HG03457 (cell line): ENCODE measurements at regions not wholly inside any gene's neighbourhood (a gene's known extent, or its start where the extent isn't known, plus 50 kb on each side); places are given as distances from the start of the nearest gene placed in this dataset.
"Not testable (repeated sequence)": the region's sequence is repeated elsewhere in the genome, so short reads cannot be mapped to it uniquely, and the experiment has no call there.

Source experiments
- ATAC-seq: cut with Tn5 transposase; IDR thresholded peaks from one replicate; pipeline ENCODE4 v1.9.1; 2021; ENCODE audit warnings: moderate number of reproducible peaks; ENCODE audit not compliant: unreplicated experiment

- ATAC-seq: no peak
These were observed 196.3 kb downstream of the DCDC2C start for GRCh38 chr2:3899536-3900155.

GRCh38 chr2:3902131-3902530, 198.8 kb downstream of the DCDC2C start:
- ATAC-seq: no peak

- no peak for ATAC-seq
These were observed 200.7 kb downstream of the DCDC2C start for GRCh38 chr2:3904061-3904460.

GRCh38 chr2:3908498-3908897, 205.1 kb downstream of the DCDC2C start:
- not testable (repeated sequence) for ATAC-seq

GRCh38 chr2:3911882-3912455, 208.6 kb downstream of the DCDC2C start:
- ATAC-seq: no peak

GRCh38 chr2:3913166-3913565, 209.8 kb downstream of the DCDC2C start:
- no peak for ATAC-seq

- ATAC-seq: no peak
These were observed 210.9 kb downstream of the DCDC2C start for GRCh38 chr2:3914241-3914640.

GRCh38 chr2:3927031-3927430, 223.7 kb downstream of the DCDC2C start:
- no peak for ATAC-seq

- no peak for ATAC-seq
These were observed 226.0 kb downstream of the DCDC2C start for GRCh38 chr2:3929374-3929773.

- no peak for ATAC-seq
These were observed 226.9 kb downstream of the DCDC2C start for GRCh38 chr2:3930246-3930645.

GRCh38 chr2:3940661-3941060, 237.3 kb downstream of the DCDC2C start:
- ATAC-seq: no peak

- no peak for ATAC-seq
These were observed 239.5 kb downstream of the DCDC2C start for GRCh38 chr2:3942841-3943240.

GRCh38 chr2:3944071-3944470, 240.7 kb downstream of the DCDC2C start:
- ATAC-seq: no peak

- ATAC-seq: no peak
These were observed 241.5 kb downstream of the DCDC2C start for GRCh38 chr2:3944841-3945240.

GRCh38 chr2:3948191-3948590, 244.8 kb downstream of the DCDC2C start:
- no peak for ATAC-seq

GRCh38 chr2:3951131-3951954, 248.0 kb downstream of the DCDC2C start:
- no peak for ATAC-seq

GRCh38 chr2:3952866-3953516, 249.6 kb downstream of the DCDC2C start:
- ATAC-seq: no peak

GRCh38 chr2:3954261-3954660, 250.9 kb downstream of the DCDC2C start:
- no peak for ATAC-seq

GRCh38 chr2:3956406-3956805, 253.0 kb downstream of the DCDC2C start:
- ATAC-seq: no peak

GRCh38 chr2:3956892-3957291, 253.5 kb downstream of the DCDC2C start:
- ATAC-seq: no peak

- ATAC-seq: no peak
These were observed 255.1 kb downstream of the DCDC2C start for GRCh38 chr2:3958465-3958864.

GRCh38 chr2:3958969-3959368, 255.6 kb downstream of the DCDC2C start:
- ATAC-seq: no peak
